Tibial artery (tissue), 4 donors: ENCODE measurements at regions not wholly inside any gene's neighbourhood (a gene's known extent, or its start where the extent isn't known, plus 50 kb on each side); places are given as distances from the start of the nearest gene placed in this dataset.

Source experiments
- DNase-seq, 2 donors: peaks; one replicate each; pipeline ENCODE4 v3.0.0-alpha.2; 2019
- H3K27ac ChIP-seq, 2 donors: fragments of 200-600 bp; sonication (generic) in 1 of 2; 1 replicate in 1 of 2; 2 replicates in 1 of 2; pipeline ENCODE4 v1.5.1; 2018 to 2019; ENCODE audit warnings: mild to moderate bottlenecking in 1 of 2
- H3K27me3 ChIP-seq, 2 donors: fragments of 200-600 bp; sonication (generic) in 1 of 2; one replicate each; pipeline versions ENCODE4 v1.5.1 to v1.6.0; 2016 to 2019
- H3K36me3 ChIP-seq, 3 donors: fragments of 200-600 bp; sonication (generic) in 2 of 3; one replicate each; pipeline ENCODE4 v1.5.1; 2016 to 2019; ENCODE audit warnings: mild to moderate bottlenecking in 2 of 3
- H3K4me1 ChIP-seq, 4 donors: fragments of 200-600 bp; sonication (generic) in 2 of 4; 1 replicate in 3 of 4; 2 replicates in 1 of 4; pipeline ENCODE4 v1.5.1; 2016 to 2019
- H3K4me3 ChIP-seq, 2 donors: fragments of 200-600 bp; sonication (generic) in 1 of 2; 1 replicate in 1 of 2; 2 replicates in 1 of 2; pipeline ENCODE4 v1.5.1; 2018 to 2019; ENCODE audit warnings: mild to moderate bottlenecking in 2 of 2
- H3K9me3 ChIP-seq, 3 donors: fragments of 200-600 bp; sonication (generic) in 1 of 3; one replicate each; pipeline ENCODE4 v1.5.1; 2016 to 2019
- CTCF ChIP-seq, 2 experiments: fragments of 200-600 bp in 1 of 2; fragments of 450-650 bp in 1 of 2; IDR thresholded peaks; one replicate each; pipeline ENCODE4 v1.5.1; 2017 to 2019; ENCODE audit warnings: antibody characterized with exemption in 2 of 2, mild to moderate bottlenecking in 1 of 2, moderate library complexity in 1 of 2
- intact Hi-C: fragments of 100-400 bp; cut with DNase I; formaldehyde crosslinking; loops from one replicate; pipeline ENCODE4 v1.15.0; 2023; ENCODE audit warnings: low total_unique reads

- no peak for DNase-seq
- Histone ChIP-seq H3K36me3 (no peaks in the 10 kb centered on the region), H3K4me1 (no peaks in the 10 kb centered on the region)
Measured at GRCh38 chr5:31078956-31079355, 114.5 kb upstream of the CDH6 start.

GRCh38 chr5:31075981-31076380 is 117.5 kb upstream of the CDH6 start:
- H3K36me3 ChIP-seq, result no peaks in the 10 kb centered on the region
- H3K9me3 ChIP-seq, result no peaks in the 10 kb centered on the region
- DNase-seq, result no peak
- no peak overlapping the region for H3K4me3 ChIP-seq
- H3K4me1 ChIP-seq, result no peaks in the 10 kb centered on the region
- TF ChIP-seq CTCF (IDR thresholded peaks at IDR 0.05), result no peak
- H3K27me3 ChIP-seq, result no peaks in the 10 kb centered on the region
- intact Hi-C loops, result no loop called here
- H3K27ac ChIP-seq, result no peak overlapping the region

More at GRCh38 chr5:31078956-31079355, 114.5 kb upstream of the CDH6 start:
- H3K27me3 ChIP-seq, result no peaks in the 10 kb centered on the region
- H3K4me3 ChIP-seq, result no peak overlapping the region
- no peak for TF ChIP-seq CTCF (IDR thresholded peaks at IDR 0.05)
- no peak overlapping the region for H3K27ac ChIP-seq
- H3K9me3 ChIP-seq, result no peaks in the 10 kb centered on the region
- intact Hi-C loops, result no loop called here

- no peak overlapping the region for H3K27ac ChIP-seq
- no peaks in the 10 kb centered on the region for H3K27me3 ChIP-seq
- no peak overlapping the region for H3K4me3 ChIP-seq
- H3K36me3 ChIP-seq, result no peaks in the 10 kb centered on the region
- no peak for DNase-seq
- H3K4me1 ChIP-seq, result peaks cover 0 to 9% (median 0%) of the 10 kb centered on the region in 4 donors
- TF ChIP-seq CTCF (IDR thresholded peaks at IDR 0.05), result no peak
- intact Hi-C loops, result no loop called here
- H3K9me3 ChIP-seq, result no peaks in the 10 kb centered on the region
Measured at GRCh38 chr5:31068287-31068686, 125.2 kb upstream of the CDH6 start.

GRCh38 chr5:31066655-31067328 is 126.7 kb upstream of the CDH6 start:
- H3K4me3 ChIP-seq, result no peak overlapping the region
- no peaks in the 10 kb centered on the region for H3K27me3 ChIP-seq
- no peak overlapping the region for H3K27ac ChIP-seq
- intact Hi-C loops, result no loop called here
- DNase-seq, result no peak
- TF ChIP-seq CTCF (IDR thresholded peaks at IDR 0.05), result no peak
- H3K9me3 ChIP-seq, result no peaks in the 10 kb centered on the region
- no peaks in the 10 kb centered on the region for H3K36me3 ChIP-seq
- H3K4me1 ChIP-seq, result peaks cover 0 to 9% (median 0%) of the 10 kb centered on the region in 4 donors

DNA sequence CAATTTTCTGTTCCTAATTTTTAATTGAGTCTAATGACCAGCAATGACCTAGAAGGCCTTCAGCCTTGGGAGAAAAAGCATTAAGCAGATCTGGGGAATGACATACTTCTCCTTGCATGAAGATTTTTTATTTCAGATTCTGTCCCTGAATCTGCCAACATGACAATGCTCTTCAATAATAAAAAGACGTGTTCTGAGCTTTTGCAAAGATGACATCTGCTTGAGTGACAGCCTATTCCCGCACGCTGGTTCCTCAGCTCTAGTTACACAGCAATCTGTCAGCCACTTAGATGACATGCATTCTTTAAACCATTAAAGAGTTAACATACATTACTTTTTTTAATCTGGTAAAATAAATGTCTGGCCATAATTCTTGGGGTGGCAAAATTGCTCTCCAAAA is 129.3 kb upstream of the CDH6 start:
- H3K27ac ChIP-seq, result no peak overlapping the region
- no peaks in the 10 kb centered on the region for H3K36me3 ChIP-seq
- DNase-seq, result no peak
- no peaks in the 10 kb centered on the region for H3K27me3 ChIP-seq
- H3K4me3 ChIP-seq, result no peak overlapping the region
- peaks cover 0 to 9% (median 0%) of the 10 kb centered on the region in 4 donors for H3K4me1 ChIP-seq
- TF ChIP-seq CTCF (IDR thresholded peaks at IDR 0.05), result no peak
- intact Hi-C loops, result no loop called here
- no peaks in the 10 kb centered on the region for H3K9me3 ChIP-seq
